ENCODE measurements at regions not wholly inside any gene's neighbourhood (a gene's known extent, or its start where the extent isn't known, plus 50 kb on each side); places are given as distances from the start of the nearest gene placed in this dataset.

GRCh38 chr2:155867564-155867963 lies 465.0 kb downstream of the NR4A2 start:
- in situ Hi-C loops (cut with MboI; ENCODE audit: low pct_ligation_motif_present in 1 of 4, low pct_unique_long_range_greater_than_20kb in 1 of 4, low sequenced_read_pairs in 3 of 4) (no loop called here), intact Hi-C loops (cut with DNase I; ENCODE audit: low total_unique reads) (no loop called here)

GRCh38 chr2:155866477-155866876 lies 466.0 kb downstream of the NR4A2 start:
- Histone ChIP-seq H3K9me3 (no peaks in the 10 kb centered on the region), H3K36me3 (no peaks in the 10 kb centered on the region), H3K4me3 (no peak overlapping the region), H3K4me1 (no peaks in the 10 kb centered on the region), H3K27me3 (no peaks in the 10 kb centered on the region), H3K27ac (no peak overlapping the region)
- TF ChIP-seq EP300 (IDR thresholded peaks at IDR 0.05; ENCODE audit: low read depth) (no peak), POLR2AphosphoS5 (IDR thresholded peaks at IDR 0.05) (no peak), CTCF (IDR thresholded peaks at IDR 0.05) (no peak), POLR2A (IDR thresholded peaks at IDR 0.05) (no peak)
- no peak for DNase-seq
- intact Hi-C loops (cut with DNase I; ENCODE audit: low total_unique reads), result no loop called here
- WGBS, 2 donors (ENCODE audit: low coverage in 1 of 2), result 74% methylated on average over 4 to 5 of the region's 5 CpGs
- in situ Hi-C loops (cut with MboI; ENCODE audit: low pct_ligation_motif_present in 1 of 4, low pct_unique_long_range_greater_than_20kb in 1 of 4, low sequenced_read_pairs in 3 of 4), result no loop called here

More at GRCh38 chr2:155867564-155867963, 465.0 kb downstream of the NR4A2 start:
- 77 to 87% methylated on average over 3 of the region's 3 CpGs for WGBS, 2 donors (ENCODE audit: low coverage in 1 of 2)
- Histone ChIP-seq H3K9me3 (no peaks in the 10 kb centered on the region), H3K36me3 (no peaks in the 10 kb centered on the region), H3K27me3 (no peaks in the 10 kb centered on the region), H3K27ac (no peak overlapping the region), H3K4me1 (no peaks in the 10 kb centered on the region), H3K4me3 (no peak overlapping the region)
- TF ChIP-seq POLR2A (IDR thresholded peaks at IDR 0.05), result no peak
- TF ChIP-seq CTCF (IDR thresholded peaks at IDR 0.05), result no peak
- TF ChIP-seq EP300 (IDR thresholded peaks at IDR 0.05; ENCODE audit: low read depth), result no peak
- no peak for TF ChIP-seq POLR2AphosphoS5 (IDR thresholded peaks at IDR 0.05)
- no peak for DNase-seq

GRCh38 chr2:155852156-155852555 lies 480.4 kb downstream of the NR4A2 start:
- no peaks in the 10 kb centered on the region for H3K27me3 ChIP-seq
- intact Hi-C loops (cut with DNase I; ENCODE audit: low total_unique reads), result no loop called here
- no peak overlapping the region for H3K4me3 ChIP-seq
- H3K36me3 ChIP-seq, result no peaks in the 10 kb centered on the region
- 73 to 74% methylated on average over 1 of the region's 1 CpG for WGBS, 2 donors (ENCODE audit: low coverage in 1 of 2)
- H3K27ac ChIP-seq, result no peak overlapping the region
- no peaks in the 10 kb centered on the region for H3K4me1 ChIP-seq
- H3K9me3 ChIP-seq, result no peaks in the 10 kb centered on the region
- no peak for DNase-seq
- no peak for TF ChIP-seq POLR2AphosphoS5 (IDR thresholded peaks at IDR 0.05)
- in situ Hi-C loops (cut with MboI; ENCODE audit: low pct_ligation_motif_present in 1 of 4, low pct_unique_long_range_greater_than_20kb in 1 of 4, low sequenced_read_pairs in 3 of 4), result no loop called here

- intact Hi-C loops (cut with DNase I; ENCODE audit: low total_unique reads) (no loop called here), in situ Hi-C loops (cut with MboI; ENCODE audit: low pct_ligation_motif_present in 1 of 4, low pct_unique_long_range_greater_than_20kb in 1 of 4, low sequenced_read_pairs in 3 of 4) (no loop called here)
- H3K27me3 ChIP-seq, result no peaks in the 10 kb centered on the region
- no peaks in the 10 kb centered on the region for H3K4me1 ChIP-seq
- no peak for TF ChIP-seq POLR2A (IDR thresholded peaks at IDR 0.05)
- TF ChIP-seq POLR2AphosphoS5 (IDR thresholded peaks at IDR 0.05), result no peak
- no peak for TF ChIP-seq EP300 (IDR thresholded peaks at IDR 0.05; ENCODE audit: low read depth)
- TF ChIP-seq CTCF (IDR thresholded peaks at IDR 0.05), result no peak
- H3K4me3 ChIP-seq, result no peak overlapping the region
- H3K9me3 ChIP-seq, result no peaks in the 10 kb centered on the region
- H3K36me3 ChIP-seq, result no peaks in the 10 kb centered on the region
- H3K27ac ChIP-seq, result no peak overlapping the region
- no peak for DNase-seq
Measured at GRCh38 chr2:155846259-155846658, 486.3 kb downstream of the NR4A2 start.

GRCh38 chr2:155844461-155844860 lies 488.1 kb downstream of the NR4A2 start:
- no peak for DNase-seq
- Histone ChIP-seq H3K4me1 (no peaks in the 10 kb centered on the region), H3K27ac (no peak overlapping the region), H3K27me3 (no peaks in the 10 kb centered on the region), H3K36me3 (no peaks in the 10 kb centered on the region), H3K4me3 (no peak overlapping the region), H3K9me3 (no peaks in the 10 kb centered on the region)
- in situ Hi-C loops (cut with MboI; ENCODE audit: low pct_ligation_motif_present in 1 of 4, low pct_unique_long_range_greater_than_20kb in 1 of 4, low sequenced_read_pairs in 3 of 4), result no loop called here
- intact Hi-C loops (cut with DNase I; ENCODE audit: low total_unique reads), result no loop called here
- WGBS, 2 donors (ENCODE audit: low coverage in 1 of 2), result 86 to 88% methylated on average over 2 of the region's 2 CpGs
- no peak for TF ChIP-seq EP300 (IDR thresholded peaks at IDR 0.05; ENCODE audit: low read depth)
- TF ChIP-seq POLR2AphosphoS5 (IDR thresholded peaks at IDR 0.05), result no peak
- TF ChIP-seq POLR2A (IDR thresholded peaks at IDR 0.05), result no peak
- no peak for TF ChIP-seq CTCF (IDR thresholded peaks at IDR 0.05)
